ENCODE measurements at regions not wholly inside any gene's neighbourhood (a gene's known extent, or its start where the extent isn't known, plus 50 kb on each side); places are given as distances from the start of the nearest gene placed in this dataset.

DNA sequence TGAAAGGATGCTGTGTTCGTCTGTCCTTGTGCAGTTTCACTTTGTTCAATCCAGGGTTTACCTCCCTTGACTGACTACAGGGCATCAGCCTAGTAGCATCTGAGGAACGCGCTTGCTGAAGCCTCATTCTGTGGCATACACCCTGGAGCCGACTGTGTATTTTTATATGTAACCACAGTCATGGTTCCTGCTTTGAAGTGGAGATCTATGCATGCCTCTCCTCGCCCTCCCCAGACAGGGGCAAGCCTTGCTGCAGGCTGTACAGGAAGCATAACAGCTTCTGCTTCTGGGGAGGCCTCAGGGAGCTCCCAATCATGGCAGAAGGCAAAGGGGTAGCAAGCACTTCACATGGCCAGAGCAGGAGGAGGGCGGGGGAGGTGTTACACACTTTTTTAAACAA is 262.1 kb downstream of the BCL11B start:
- H3K27ac ChIP-seq, result no peak overlapping the region
- TF ChIP-seq ZFX (IDR thresholded peaks at IDR 0.05; ENCODE audit: borderline replicate concordance), result no peak
- TF ChIP-seq, protein P1, sequence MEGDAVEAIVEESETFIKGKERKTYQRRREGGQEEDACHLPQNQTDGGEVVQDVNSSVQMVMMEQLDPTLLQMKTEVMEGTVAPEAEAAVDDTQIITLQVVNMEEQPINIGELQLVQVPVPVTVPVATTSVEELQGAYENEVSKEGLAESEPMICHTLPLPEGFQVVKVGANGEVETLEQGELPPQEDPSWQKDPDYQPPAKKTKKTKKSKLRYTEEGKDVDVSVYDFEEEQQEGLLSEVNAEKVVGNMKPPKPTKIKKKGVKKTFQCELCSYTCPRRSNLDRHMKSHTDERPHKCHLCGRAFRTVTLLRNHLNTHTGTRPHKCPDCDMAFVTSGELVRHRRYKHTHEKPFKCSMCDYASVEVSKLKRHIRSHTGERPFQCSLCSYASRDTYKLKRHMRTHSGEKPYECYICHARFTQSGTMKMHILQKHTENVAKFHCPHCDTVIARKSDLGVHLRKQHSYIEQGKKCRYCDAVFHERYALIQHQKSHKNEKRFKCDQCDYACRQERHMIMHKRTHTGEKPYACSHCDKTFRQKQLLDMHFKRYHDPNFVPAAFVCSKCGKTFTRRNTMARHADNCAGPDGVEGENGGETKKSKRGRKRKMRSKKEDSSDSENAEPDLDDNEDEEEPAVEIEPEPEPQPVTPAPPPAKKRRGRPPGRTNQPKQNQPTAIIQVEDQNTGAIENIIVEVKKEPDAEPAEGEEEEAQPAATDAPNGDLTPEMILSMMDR (IDR thresholded peaks at IDR 0.05), result no peak

DNA sequence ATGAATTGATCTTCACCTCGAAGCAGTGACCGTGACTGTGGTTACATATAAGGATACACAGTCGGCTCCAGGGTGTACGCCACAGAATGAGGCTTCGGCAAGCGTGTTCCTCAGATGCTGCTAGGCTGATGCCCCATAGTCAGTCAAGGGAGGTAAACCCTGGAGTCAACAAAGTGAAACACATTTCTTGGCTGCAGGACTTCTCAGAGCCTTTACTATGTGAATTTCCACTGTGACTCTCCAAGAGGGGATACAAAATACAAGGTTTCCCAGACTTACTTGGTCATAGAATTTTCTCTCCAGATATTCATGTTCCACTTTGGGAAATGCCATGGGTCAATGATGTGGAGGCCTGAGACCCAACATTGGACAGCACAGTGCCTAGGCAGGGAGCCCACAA is 260.6 kb downstream of the BCL11B start:
- no peak overlapping the region for H3K27ac ChIP-seq
- TF ChIP-seq ZFX (IDR thresholded peaks at IDR 0.05; ENCODE audit: borderline replicate concordance), result no peak
- TF ChIP-seq, protein P1 (IDR thresholded peaks at IDR 0.05), result no peak

DNA sequence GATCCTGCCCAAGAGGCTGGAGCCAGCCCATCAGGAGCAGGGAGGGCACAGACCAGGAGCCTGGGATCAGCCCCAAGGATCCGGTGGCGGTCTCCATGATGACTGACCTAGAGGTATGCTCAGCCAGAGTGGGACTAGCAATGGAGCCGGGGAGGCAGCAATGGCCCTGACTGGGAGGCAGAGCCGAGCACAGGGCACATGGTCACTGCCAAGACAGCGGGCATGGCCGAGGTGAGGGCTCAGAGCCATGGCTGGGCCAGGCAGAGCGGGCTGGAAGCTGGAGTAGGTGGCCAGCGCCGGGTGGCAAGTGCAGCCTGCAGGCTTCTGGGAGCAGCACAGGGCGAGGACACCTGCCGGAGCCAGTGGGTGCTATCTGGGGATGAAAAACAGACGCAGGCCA is 259.3 kb downstream of the BCL11B start:
- TF ChIP-seq, protein P1 (IDR thresholded peaks at IDR 0.05), result no peak
- TF ChIP-seq ZFX (IDR thresholded peaks at IDR 0.05; ENCODE audit: borderline replicate concordance), result no peak
- H3K27ac ChIP-seq, result no peak overlapping the region

DNA sequence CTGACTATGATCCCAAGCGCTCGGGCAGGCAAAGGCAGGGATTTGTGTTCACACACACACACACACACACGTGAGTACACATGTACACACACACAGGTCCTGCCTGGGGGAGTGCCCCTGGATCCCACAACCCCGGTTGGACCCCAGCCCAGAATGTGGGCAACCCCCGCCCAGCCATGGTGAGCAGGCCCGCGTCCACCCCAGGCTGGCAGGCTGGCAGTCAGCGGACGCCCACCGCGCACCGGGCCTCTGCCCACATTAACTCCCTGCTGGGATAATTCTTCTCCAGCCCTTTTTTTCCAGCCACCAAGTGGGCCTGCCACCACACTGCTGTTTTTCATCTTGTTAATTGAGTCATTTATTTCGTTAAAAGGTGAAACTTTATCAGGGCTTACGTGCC is 256.2 kb downstream of the BCL11B start:
- TF ChIP-seq, protein P1 (IDR thresholded peaks at IDR 0.05), result no peak
- TF ChIP-seq ZFX (IDR thresholded peaks at IDR 0.05; ENCODE audit: borderline replicate concordance), result no peak
- no peak overlapping the region for H3K27ac ChIP-seq

DNA sequence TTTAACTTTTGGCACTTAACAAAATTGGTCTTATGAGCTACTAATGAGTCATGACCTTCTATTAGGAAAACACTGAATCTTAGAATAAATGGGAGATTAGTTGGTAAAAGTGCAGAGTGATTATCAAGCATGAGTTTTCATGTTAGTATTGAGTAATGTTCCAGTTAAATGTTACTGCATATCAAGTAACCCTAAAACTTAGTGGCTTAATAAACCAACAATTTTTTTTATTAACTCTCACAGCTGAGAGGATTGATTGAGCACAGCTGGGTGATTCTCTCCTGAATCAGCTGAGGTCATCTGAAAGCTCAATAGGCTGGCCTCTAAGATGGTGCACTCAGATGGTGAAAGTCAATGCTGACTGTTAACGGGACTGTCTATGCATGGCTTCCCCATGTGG is 248.6 kb downstream of the BCL11B start:
- no peak for TF ChIP-seq ZFX (IDR thresholded peaks at IDR 0.05; ENCODE audit: borderline replicate concordance)
- TF ChIP-seq, protein P1 (IDR thresholded peaks at IDR 0.05), result no peak
- no peak overlapping the region for H3K27ac ChIP-seq

DNA sequence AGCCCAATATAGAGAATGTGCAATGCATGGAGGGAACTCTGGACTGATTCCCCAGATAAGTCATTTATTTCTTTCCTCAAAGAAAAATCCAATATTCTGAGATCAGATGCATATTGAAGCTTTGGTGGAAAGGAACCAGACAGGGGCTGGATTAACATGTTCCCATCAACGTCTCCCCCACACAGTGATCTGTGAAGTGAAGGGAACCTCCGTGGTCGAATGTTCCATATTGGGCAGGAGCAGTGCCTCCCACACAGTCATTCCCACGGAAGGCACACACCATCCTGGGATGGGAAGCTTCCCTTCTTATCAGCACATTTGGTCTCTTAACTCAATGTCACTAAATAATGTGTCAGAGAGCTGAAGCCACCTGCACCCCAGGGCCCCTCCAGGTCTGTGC is 247.1 kb downstream of the BCL11B start:
- no peak for TF ChIP-seq ZFX (IDR thresholded peaks at IDR 0.05; ENCODE audit: borderline replicate concordance)
- TF ChIP-seq, protein P1 (IDR thresholded peaks at IDR 0.05), result no peak

DNA sequence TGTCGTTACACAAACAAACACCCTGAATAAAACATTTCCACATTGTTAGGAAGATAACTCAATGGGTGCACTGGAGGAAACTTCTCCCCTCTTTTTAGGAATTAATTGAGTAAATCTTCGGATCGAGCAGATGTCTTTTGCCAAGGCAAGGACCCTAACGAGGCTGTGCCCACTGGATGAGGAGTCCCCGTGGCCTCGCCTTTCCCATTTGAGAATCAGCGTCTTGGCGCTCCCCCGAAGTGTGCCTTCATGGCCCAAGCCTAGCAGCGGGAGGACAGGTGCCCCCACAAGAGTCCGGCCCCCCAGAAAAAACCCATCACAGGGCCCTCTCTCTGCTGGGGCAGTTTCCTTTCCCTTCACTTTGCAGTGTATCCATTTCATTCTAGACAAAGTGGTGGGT is 246.6 kb downstream of the BCL11B start:
- H3K27ac ChIP-seq, result no peak overlapping the region
- TF ChIP-seq ZFX (IDR thresholded peaks at IDR 0.05; ENCODE audit: borderline replicate concordance), result no peak
- TF ChIP-seq, protein P1 (IDR thresholded peaks at IDR 0.05), result no peak

More for the DNA sequence above, 247.1 kb downstream of the BCL11B start:
- no peak overlapping the region for H3K27ac ChIP-seq
